IPS DF 6.9 (cell line): ENCODE measurements at regions not wholly inside any gene's neighbourhood (a gene's known extent, or its start where the extent isn't known, plus 50 kb on each side); places are given as distances from the start of the nearest gene placed in this dataset.
"Not testable (repeated sequence)": the region's sequence is repeated elsewhere in the genome, so short reads cannot be mapped to it uniquely, and the experiment has no call there.

Experiments
- DNase-seq: peaks from one replicate; pipeline ENCODE4 v3.0.0-alpha.2; 2013; ENCODE audit warnings: low read depth, low spot score
- H3K27ac ChIP-seq: one replicate; pipeline ENCODE4 v1.5.1; 2013; ENCODE audit warnings: low read length, control low read depth
- H3K27me3 ChIP-seq: 2 replicates; pipeline ENCODE4 v1.6.1; 2013; ENCODE audit warnings: mild to moderate bottlenecking, low read length; ENCODE audit not compliant: control insufficient read depth, insufficient read depth
- H3K36me3 ChIP-seq: 2 replicates; pipeline ENCODE4 v1.6.1; 2013; ENCODE audit warnings: low read length; ENCODE audit not compliant: control insufficient read depth, insufficient read depth
- H3K4me1 ChIP-seq: 2 replicates; pipeline ENCODE4 v1.6.1; 2013; ENCODE audit warnings: low read length; ENCODE audit not compliant: control insufficient read depth, insufficient read depth
- H3K4me3 ChIP-seq: 2 replicates; pipeline ENCODE4 v1.5.1; 2013; ENCODE audit warnings: mild to moderate bottlenecking, low read length
- H3K9me3 ChIP-seq: 2 replicates; pipeline ENCODE4 v1.6.1; 2013; ENCODE audit warnings: low read length, inconsistent platforms; ENCODE audit not compliant: control insufficient read depth, insufficient read depth
- WGBS: extraction: QIAGEN DNeasy Blood & Tissue Kit; methylation state at CpG from one replicate; pipeline ENCODE4 v1.1.7; 2013; ENCODE audit warnings: mixed read lengths, missing lambda C conversion rate; ENCODE audit not compliant: insufficient read length, insufficient coverage; 5-methylcytosine and 5-hydroxymethylcytosine counted together

GRCh38 chr15:20278376-20278775, 263.2 kb downstream of the GOLGA6L6 start:
- DNase-seq, H3K27ac ChIP-seq, H3K4me3 ChIP-seq, H3K27me3 ChIP-seq, H3K4me1 ChIP-seq, H3K36me3 ChIP-seq: not testable (repeated sequence)
- WGBS, result no CpG with 5 or more reads among the region's 1 CpG
- H3K9me3 ChIP-seq, result peaks cover 34% of the 10 kb centered on the region

GRCh38 chr15:20277451-20277850, 264.1 kb downstream of the GOLGA6L6 start:
- H3K9me3 ChIP-seq, result peaks cover 36% of the 10 kb centered on the region
- no CpG with 5 or more reads among the region's 3 CpGs for WGBS
- H3K36me3 ChIP-seq, result not testable (repeated sequence)

GRCh38 chr15:20276312-20277114, 265.1 kb downstream of the GOLGA6L6 start:
- H3K27me3 ChIP-seq, DNase-seq, H3K4me3 ChIP-seq, H3K36me3 ChIP-seq, H3K4me1 ChIP-seq, H3K27ac ChIP-seq: not testable (repeated sequence)
- no CpG with 5 or more reads among the region's 13 CpGs for WGBS
- H3K9me3 ChIP-seq, result peaks cover 37% of the 10 kb centered on the region

More at GRCh38 chr15:20277451-20277850, 264.1 kb downstream of the GOLGA6L6 start:
- not testable (repeated sequence) for H3K4me1 ChIP-seq, DNase-seq, H3K27me3 ChIP-seq, H3K4me3 ChIP-seq, H3K27ac ChIP-seq

- not testable (repeated sequence) for H3K4me3 ChIP-seq, H3K27ac ChIP-seq, H3K4me1 ChIP-seq, DNase-seq, H3K27me3 ChIP-seq, H3K36me3 ChIP-seq
- peaks cover 34% of the 10 kb centered on the region for H3K9me3 ChIP-seq
- no CpG with 5 or more reads among the region's 5 CpGs for WGBS
Measured at GRCh38 chr15:20275373-20275967, 266.1 kb downstream of the GOLGA6L6 start.

GRCh38 chr15:20272422-20273184, 269.0 kb downstream of the GOLGA6L6 start:
- no peak for DNase-seq
- Histone ChIP-seq H3K27me3 (no peaks in the 10 kb centered on the region), H3K9me3 (peaks cover 35% of the 10 kb centered on the region), H3K36me3 (peaks cover 2% of the 10 kb centered on the region; the same call in 1 of the 2 replicates), H3K27ac (no peak overlapping the region), H3K4me1 (no peaks in the 10 kb centered on the region), H3K4me3 (no peak overlapping the region)
- no CpG with 5 or more reads among the region's 14 CpGs for WGBS

GRCh38 chr15:20271647-20272046, 270.0 kb downstream of the GOLGA6L6 start:
- Histone ChIP-seq H3K4me1 (no peaks in the 10 kb centered on the region), H3K9me3 (peaks cover 35% of the 10 kb centered on the region)
- no CpG with 5 or more reads among the region's 5 CpGs for WGBS

GRCh38 chr15:20269956-20270355, 271.6 kb downstream of the GOLGA6L6 start:
- not testable (repeated sequence) for H3K36me3 ChIP-seq, H3K27ac ChIP-seq, H3K4me3 ChIP-seq, H3K27me3 ChIP-seq, H3K4me1 ChIP-seq, DNase-seq
- peaks cover 33% of the 10 kb centered on the region for H3K9me3 ChIP-seq
- WGBS, result no CpG with 5 or more reads among the region's 5 CpGs

More at GRCh38 chr15:20271647-20272046, 270.0 kb downstream of the GOLGA6L6 start:
- Histone ChIP-seq H3K36me3 (peaks cover 2% of the 10 kb centered on the region; the same call in 1 of the 2 replicates), H3K27ac (no peak overlapping the region), H3K27me3 (no peaks in the 10 kb centered on the region), H3K4me3 (no peak overlapping the region)
- no peak for DNase-seq

GRCh38 chr15:20267996-20268395, 273.6 kb downstream of the GOLGA6L6 start:
- not testable (repeated sequence) for H3K4me1 ChIP-seq, H3K27me3 ChIP-seq, DNase-seq, H3K4me3 ChIP-seq, H3K27ac ChIP-seq, H3K36me3 ChIP-seq
- no CpG with 5 or more reads among the region's 6 CpGs for WGBS
- H3K9me3 ChIP-seq, result peaks cover 29% of the 10 kb centered on the region

- H3K27me3 ChIP-seq, H3K4me1 ChIP-seq, H3K4me3 ChIP-seq, H3K27ac ChIP-seq, DNase-seq, H3K36me3 ChIP-seq: not testable (repeated sequence)
- no CpG with 5 or more reads among the region's 6 CpGs for WGBS
- H3K9me3 ChIP-seq, result peaks cover 24% of the 10 kb centered on the region
Measured at GRCh38 chr15:20267051-20267730, 274.4 kb downstream of the GOLGA6L6 start.

- not testable (repeated sequence) for H3K36me3 ChIP-seq, DNase-seq, H3K27me3 ChIP-seq, H3K27ac ChIP-seq, H3K4me3 ChIP-seq, H3K4me1 ChIP-seq
- no CpG with 5 or more reads among the region's 1 CpG for WGBS
- H3K9me3 ChIP-seq, result peaks cover 21% of the 10 kb centered on the region
Measured at GRCh38 chr15:20265710-20266109, 275.9 kb downstream of the GOLGA6L6 start.
